NCI-H748 treated with DMSO at 0.1 percent for 48 hours (cell line): ENCODE measurements at regions not wholly inside any gene's neighbourhood (a gene's known extent, or its start where the extent isn't known, plus 50 kb on each side); places are given as distances from the start of the nearest gene placed in this dataset.

Experiments used
- DNase-seq: peaks from one replicate; lab custom pipeline; 2025; lab: John Stamatoyannopoulos, UW

DNA sequence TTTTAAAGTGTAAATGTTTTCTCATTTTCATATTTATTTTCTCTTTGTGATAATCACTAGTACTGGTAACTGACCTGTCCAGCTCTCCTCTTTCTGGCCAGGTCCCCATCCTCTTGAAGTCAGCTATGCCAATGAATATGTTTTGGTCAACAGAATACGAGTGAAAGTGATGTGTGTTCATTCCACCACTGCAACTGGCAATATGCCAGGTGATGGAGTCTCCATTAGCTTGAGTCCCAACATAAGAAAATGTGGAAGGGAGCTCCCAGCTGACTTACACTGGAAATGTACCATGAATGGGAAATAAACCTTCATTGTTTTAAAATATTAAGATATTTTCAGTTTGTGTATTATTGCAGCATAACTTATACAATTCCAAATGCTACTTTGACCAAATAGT lies 75.8 kb downstream of the CCDC34 start:
- DNase-seq = no peak

DNA sequence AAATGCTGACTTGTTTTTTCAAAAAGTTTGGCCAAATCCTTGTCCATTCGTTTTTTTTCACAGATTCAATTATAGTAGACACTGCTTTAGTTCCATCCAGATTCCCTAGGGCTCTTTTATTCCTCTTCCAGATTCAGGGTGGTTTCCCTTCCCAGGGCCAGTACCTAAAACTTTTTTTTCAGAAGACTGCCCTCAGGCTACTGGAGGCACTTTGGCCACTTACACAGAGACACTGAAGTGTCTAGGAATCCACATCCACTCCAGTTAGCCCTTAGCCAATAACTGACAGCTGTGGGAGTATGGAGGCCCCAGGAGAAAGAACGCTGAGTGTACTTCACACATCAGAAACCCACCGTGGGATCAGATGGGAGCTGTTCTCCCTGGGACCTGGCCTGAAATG lies 77.3 kb downstream of the CCDC34 start:
- DNase-seq = no peak

DNA sequence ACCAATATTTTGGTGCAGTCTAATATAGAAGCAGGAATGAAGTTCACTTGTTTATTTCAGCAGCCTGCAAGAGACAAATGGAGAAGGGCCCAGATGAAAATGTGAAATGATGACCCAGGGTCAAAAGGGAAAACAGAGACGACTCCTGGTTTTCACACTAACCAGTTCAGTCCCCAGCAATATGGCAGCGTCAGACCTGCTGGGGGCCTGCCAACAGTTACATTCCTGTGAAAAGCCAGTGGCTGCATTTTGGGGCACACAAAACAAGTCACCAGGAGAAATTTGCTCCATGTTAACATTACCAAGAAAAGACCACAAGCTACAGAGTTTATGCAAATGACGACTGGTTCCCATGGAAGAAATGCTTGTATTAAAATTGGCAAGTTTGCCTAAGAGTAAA lies 80.2 kb downstream of the CCDC34 start:
- DNase-seq = no peak

DNA sequence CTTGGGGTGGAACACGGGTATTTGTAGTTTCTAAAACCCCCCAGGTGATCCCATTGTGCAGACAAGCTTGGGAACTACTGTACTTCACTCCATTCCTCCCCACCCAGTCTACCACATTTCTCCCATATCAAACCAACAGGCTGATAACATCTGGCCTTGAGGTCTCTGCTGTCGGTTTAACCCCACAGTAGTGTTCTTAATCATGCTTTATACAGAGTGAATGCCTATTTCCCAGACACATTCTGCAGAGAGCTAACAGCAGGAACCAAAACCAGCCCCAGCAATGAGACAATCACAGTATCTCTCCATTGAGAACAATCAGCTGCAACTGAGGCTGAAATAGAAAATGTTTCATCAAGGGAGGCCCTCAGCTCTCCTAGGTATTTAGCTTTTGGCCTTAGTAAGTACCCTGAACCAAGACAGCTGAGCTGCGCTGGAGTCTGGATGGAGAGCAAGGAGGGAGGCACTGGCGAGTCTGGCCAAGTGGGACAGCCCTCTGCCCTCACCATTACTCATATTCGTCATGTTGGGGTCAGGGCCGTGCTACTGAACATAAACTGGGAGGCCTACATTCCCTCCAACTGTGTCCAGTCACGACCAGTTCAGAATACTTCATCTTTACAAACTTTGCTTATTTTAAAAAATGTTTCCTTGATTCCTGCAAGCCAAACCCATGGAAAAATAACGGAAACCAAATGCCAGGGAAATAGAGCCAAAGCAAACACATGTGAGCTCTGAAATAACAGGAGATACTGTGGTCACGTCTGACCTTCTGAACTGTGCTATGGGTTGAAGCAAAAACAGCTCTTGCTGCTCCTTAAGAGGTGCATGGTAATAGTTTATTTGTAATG lies 81.0 kb downstream of the CCDC34 start:
- DNase-seq = no peak

DNA sequence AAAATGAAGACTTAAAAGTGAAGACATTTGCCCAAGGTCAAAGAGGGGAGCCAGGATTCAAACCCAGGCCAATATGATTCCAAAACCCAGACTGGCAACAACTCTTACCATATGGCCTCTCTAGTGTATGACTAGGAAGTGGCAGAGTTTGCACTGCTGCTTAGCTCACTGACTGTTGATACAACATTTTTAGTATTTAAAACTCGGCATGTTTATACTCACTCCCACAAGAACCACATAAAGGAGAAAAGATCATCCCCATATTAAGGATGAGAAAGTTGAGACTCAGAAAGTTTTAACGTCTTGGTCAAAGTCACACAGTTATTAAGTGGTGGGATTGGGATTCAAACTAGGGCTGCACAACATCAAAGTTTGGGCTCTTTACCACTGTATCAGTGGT lies 81.7 kb downstream of the CCDC34 start:
- no peak for DNase-seq

DNA sequence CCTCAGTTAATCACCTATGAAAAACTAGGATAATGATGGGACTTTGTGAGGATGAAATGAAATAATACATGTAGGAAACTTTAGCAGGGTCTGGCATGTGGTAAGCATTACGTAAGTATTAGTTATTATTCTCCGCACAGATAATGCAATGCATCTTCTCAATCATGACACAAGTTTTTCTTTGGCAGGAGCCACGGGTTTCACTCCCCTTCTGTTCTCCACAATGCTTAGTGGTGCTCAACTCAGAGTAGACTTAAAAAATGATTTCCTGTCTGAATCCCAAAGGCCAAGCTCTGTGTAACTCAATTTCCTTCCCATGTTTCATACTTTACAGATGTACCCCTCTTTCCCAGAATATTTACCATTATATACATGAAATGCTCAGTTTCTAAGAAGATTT lies 82.9 kb downstream of the CCDC34 start:
- DNase-seq = no peak

DNA sequence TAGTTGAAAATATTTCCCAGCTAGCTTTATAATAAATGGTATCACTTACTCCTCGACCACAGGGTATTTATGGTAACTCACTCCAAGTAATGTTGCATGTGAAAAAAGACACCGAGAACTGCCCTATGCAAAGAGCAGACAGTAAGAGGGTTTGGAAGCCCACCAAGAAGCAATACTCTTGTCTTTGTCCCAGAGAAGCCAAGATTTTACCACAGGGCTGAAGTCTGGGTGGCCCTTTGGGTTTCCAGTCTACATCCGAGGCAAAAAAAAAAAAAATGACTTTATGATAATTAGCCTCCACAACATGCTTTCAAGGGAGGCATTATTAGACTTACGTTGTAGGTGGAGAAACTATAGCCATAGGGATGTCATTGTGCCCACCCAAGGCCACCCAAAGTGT lies 83.6 kb downstream of the CCDC34 start:
- DNase-seq = no peak

DNA sequence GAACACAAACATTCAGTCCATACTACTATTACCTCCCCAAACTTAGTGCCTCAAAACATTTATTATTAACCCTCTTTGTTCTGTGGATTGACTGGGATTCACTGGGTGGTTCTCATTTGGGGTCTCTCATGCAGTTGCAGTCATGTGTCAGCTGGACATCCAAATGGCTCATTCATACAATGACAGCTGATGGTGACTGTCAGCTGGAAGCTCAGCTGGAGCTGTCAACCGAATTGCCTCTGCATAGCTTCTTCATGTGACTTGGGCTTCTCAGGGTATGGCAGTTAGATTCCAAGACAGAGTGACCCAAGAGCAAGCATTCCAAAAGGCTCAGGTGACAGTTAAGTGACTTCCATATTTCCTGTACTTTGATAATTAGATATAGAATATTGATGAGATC lies 85.2 kb downstream of the CCDC34 start:
- no peak for DNase-seq

DNA sequence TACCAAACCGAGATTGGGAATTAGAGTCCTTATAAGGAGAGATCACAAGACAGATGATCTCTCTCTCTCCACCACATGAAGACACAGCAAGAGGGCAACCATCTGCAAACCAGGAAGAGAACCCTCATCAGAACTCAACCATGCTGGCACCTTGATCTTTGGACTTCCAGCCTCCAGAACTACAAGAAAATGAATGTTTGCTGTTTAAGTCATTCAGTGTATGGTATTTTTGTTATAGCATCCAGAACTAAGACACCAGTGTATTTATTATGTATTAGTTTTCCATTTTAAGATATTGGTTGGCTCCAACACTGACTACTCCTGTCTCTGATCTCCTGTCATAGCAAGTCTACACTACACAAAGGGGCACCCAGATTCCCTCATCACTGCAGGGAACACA lies 86.9 kb downstream of the CCDC34 start:
- DNase-seq = no peak

DNA sequence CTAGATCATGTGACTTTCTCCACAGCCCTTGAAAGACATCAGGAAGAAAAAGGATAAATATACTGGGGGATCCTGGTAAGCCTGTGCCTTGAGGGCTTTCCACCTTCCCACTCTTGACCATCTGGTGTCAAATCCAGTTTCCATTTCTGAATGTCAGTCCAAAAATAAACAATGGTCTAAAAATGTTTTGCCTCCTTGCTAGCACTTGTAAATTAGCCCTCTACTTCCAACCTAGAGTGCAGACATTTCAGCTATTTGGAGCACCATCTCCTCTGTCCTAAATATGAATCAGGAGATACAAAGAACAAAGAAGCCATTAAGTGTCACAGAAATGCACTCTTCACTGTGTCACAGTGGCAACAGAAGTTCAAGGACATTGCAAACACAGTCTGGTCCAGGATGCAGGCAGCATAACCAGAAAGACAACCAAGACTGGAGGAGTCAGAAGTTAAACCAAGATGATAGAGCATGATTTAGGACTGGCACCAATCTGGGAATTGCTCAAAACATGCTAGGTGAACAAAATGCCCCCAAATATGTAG lies 88.1 kb downstream of the CCDC34 start:
- DNase-seq = no peak

DNA sequence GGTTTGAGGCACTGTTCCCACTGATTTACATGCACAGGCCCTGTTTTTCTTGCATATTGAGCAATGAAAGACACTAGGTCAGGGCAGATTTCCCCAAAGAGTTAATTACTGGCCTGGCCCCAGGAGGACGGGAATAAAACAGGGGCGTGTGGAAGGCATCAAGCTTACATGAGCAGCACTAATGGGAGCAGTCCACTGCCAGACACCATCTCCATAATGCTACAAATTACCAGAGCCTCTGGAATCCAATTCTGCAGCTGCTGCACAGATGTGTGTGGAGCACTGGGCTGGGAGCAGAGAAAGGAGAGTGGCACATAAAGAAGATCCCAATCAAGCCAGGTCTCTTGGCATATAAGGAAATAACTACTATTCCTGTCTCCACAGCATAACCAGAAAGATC lies 96.9 kb downstream of the CCDC34 start:
- DNase-seq = no peak

DNA sequence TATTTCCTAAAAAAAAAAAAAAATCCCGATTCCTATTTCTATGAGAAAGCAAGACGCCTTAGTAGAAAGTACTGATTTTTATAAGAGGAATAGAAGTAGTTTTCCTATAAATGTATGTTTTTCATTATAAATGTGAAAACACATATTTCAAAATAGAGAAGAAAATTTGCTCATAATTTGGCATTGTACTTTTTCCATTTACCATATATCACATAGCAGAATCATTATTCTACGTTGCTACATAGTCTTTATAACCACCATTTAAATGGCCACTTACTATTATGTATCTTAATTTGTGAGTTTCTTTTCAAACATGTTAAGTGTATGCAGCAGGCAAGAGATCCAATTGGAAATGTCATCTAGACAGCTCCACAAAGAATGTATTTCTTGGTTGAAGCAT lies 99.0 kb downstream of the CCDC34 start:
- DNase-seq = no peak

DNA sequence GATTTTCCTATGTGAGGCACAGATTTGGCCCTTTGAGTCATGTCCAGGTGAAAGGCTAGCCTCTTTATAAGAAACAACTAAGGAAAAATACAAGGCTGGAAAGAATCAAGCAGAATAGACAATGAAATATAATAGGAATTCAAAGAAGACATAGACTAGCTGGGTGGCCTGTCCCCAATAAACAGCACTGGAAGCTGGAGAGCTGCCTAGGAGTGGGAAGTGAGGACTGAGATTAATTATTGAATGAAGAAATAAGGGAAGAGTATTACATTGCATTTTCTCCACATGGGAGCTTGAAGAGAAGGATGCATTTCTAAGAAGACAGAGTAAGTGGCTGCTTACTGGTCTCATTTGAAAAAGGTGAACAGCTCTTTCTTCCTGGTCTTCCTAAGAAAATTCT lies 100.0 kb downstream of the CCDC34 start:
- no peak for DNase-seq

DNA sequence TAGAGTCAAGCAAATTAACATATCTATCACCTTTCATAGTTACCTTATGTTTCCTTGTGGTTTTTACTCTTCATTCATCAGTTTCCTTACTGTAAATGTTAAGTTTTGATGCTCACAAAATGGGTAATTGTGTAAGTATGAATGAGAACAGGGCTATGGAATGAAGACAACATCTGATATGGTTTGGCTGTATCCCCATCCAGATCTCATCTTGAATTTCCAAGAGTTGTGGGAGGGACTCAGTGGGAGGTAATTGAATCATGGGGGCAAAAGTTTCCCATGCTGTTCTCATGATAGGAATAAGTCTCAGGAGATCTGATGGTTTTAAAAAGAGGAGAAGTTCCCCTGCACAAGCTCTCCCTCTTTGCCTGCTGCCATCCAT lies 107.6 kb downstream of the CCDC34 start:
- no peak for DNase-seq

DNA sequence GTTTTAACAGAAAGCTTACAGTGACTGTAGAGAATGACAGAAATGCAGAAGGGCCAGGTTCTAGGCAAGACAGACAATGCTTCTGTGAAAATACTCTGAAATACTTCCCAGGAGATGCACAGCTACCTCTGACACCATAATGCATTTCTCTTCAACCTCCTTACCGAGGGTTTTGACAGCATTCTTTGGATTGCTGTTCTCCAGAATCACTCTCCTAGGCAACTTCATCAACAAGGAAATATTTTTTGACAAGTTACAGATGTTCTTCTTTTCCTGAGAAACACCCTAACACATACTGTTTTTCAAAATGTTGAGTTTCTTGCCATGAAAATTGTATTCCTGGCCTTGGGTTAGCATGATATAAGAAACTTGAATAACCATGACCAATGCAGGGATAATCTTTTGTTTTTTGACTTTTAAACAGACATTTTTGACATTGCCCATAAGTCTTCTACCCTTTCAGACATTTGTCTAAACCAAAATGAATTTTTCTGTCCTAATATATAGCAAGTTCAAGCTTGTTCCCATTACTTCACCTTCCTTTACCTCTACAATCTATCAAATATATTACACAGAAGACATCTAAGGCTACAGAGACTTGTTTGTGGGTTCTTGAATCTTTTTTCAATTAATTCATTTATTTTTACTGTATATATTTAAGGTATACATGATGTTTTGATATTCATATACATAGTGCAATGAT lies 108.1 kb downstream of the CCDC34 start:
- no peak for DNase-seq

DNA sequence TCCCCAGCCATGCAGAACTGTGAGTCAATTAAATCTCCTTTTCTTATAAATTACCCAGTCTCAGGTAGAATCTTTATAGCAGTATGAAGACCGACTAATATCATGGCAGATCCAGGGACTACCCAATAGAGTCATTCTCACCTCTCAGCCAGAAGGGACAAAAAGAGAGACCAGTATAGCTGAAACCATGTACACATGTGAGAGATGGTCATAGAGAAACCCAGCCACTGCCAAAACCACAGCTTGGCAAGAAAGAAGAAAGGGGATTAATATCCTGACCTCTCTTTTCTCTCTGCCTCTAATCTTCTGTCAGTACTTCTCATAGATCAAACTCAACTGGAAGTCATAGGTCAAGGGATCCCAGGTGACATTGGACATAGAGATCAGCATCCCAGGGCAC lies 109.8 kb downstream of the CCDC34 start:
- no peak for DNase-seq

DNA sequence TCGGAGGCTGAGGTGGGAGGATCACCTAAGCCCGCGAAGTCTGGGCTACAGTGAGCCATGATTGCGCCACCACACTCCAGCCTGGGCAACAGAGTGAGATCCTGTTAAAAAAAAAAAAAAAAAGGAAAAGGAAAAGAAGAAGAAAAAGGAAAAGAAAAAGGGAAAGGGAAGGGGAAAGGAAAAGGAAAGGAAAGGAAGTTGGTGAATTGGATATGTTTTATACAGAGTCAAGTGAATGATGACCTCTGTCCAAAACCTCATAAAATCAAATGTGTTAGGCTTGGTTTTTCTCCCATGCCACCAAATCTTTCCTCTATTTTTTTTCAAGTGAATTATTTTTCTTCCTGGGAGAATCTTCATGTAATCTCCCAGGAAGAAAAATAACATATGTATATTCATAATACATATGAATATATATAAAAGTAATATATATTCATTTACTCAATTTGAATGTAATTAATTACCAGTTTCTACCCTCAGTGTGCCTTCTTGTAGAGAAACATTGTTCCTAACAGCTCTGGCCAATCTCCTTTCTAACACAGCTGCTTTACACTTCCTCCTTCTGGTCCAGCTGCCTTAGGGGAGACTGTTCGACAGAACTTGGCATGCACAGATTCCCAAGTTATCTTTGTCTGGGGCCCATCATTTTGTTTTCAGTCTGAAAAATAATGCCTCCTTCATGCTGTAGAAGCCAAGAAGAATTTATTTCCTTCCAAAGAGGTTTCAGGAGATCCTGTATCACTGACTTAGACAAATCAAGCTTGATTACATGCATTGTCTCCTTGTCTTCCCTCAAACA lies 111.9 kb downstream of the CCDC34 start:
- no peak for DNase-seq

DNA sequence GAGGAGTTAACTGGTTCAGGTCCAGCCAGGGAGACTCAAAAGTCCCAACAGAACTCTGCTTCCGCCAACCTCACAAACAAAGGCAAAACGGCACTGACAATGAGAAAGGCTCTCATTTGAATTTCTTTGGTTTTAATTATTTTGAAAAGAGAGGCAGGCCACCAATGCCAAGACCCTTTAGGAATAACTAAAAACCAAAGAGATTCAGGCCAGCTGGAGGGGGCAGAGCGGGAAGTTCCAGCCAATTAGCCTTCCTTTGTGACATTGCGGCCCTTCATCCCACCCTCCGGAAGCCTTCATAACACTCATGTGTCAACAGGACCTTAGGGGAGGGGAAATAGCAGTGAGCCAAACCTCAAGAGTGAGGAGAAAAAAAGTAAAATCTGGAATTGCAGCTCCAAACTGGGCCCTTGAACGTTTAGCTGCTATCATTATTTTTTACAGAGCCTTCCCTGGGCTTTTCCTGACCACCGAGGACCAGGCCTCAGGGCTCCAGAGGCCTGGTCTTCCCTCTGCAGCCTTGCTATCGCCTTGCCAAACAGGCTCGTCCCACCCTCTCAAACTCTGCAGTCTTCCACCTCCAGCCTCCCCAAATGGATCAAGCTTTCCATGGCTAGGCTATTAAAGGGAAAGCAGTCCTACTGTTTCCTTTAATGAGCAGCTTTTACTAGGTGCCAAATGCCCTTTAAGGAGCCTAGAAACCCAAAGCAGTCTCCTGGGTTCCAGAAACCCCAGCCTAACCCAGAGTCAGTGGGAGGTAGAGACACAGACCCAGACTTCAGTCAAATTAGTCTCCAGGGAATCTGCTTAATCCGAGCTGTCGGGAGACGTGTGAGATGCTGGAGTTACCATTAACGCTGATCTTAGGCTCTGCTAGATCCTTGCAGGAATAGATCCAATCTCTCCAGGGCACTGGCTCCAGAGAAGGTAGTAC lies 114.2 kb downstream of the CCDC34 start:
- DNase-seq = no peak

DNA sequence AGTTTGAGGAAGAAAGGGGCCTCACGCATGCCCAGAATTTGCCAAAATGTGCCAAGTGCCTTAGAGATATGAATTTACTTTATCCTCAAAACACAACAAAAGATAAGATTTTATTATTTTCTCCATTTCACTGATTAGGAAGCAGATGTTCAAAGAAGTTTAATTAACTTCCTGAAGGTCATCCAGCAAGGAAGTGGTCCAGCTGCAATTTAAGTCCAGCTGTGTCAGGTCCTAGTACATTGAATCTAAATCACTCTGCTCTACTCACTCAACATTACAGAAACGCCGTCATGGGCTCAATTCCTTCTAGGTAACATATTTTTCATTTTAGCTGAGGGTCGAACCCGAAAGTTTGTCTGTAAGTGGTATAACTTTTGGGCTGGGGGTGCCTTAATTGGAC lies 115.4 kb downstream of the CCDC34 start:
- no peak for DNase-seq

DNA sequence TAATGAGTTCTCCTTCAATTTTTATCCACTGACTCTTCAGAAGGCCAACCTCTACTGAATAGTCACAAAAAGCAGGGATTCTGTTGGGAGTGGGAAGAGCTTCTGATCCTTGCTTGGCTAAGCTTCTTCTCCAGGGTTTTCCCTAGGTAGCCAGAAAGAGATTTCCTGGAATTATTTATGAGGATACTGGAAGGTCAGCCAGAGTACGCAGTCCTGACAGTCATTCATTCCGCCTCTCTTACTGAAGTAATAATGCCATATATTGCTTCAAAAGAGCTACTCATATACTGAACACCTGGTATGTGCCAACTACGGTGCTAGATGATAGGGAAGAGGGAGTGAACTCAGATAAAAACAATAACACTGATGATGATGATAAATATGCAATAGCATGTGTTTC lies 116.1 kb downstream of the CCDC34 start:
- DNase-seq = no peak

DNA sequence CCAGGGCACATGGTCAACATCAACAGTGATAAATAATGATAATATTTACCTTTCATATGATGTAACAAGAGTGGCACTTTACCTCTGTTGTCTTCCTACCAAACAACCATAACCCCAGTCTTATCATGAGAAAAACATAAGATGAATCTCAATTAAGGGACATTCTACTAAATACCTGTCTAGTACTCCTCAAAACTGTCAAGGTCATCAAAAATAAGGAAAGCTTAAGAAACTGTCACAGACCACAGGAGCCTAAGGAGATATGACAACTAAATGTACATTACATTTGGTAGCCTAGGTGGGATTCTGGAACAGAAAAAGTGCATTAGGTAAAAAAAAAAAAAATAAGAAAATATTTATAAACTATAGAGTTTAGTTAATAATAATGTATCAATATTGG lies 118.1 kb downstream of the CCDC34 start:
- no peak for DNase-seq

DNA sequence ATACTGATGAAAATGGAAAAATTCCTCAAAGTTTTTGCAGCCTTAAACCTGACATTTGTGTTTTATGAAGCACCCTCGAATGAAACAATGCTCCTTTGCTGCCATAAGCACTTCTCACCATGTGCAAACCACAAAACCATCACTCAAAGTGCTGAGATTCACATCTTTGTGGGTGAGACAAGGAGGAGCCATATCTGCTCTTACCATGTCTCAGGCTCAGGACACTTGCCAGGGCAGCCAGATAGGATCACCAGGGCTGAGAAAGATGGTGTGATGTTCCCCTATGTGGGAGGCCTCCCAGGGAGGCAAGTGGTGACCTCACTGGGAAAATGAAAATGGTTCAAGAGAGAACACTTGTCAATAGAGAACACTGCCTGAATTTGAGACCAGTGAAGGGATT lies 120.4 kb downstream of the CCDC34 start:
- no peak for DNase-seq
